ENCODE measurements at regions not wholly inside any gene's neighbourhood (a gene's known extent, or its start where the extent isn't known, plus 50 kb on each side); places are given as distances from the start of the nearest gene placed in this dataset.

DNA sequence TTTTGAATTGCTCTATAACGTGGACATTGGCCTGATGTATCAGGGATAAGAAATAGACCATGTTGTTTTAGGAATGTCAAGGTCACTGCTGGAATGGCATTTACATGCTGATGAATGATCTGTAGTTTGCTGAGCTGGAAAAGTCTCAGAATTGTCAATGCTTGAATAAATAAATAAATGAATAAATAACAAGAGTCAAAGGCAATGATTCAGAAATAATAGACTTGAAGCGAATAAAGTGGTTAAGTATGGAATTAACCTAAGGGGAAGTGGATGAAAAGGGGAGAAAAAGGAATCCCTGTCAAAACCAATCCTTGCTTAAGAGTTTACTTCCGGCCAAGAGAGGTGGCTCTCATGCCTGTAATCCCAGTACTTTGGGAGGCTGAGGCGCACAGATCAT, 1620.0 kb downstream of the SUCLG1 start:
- no peak for DNase-seq
- TF ChIP-seq, protein P1, sequence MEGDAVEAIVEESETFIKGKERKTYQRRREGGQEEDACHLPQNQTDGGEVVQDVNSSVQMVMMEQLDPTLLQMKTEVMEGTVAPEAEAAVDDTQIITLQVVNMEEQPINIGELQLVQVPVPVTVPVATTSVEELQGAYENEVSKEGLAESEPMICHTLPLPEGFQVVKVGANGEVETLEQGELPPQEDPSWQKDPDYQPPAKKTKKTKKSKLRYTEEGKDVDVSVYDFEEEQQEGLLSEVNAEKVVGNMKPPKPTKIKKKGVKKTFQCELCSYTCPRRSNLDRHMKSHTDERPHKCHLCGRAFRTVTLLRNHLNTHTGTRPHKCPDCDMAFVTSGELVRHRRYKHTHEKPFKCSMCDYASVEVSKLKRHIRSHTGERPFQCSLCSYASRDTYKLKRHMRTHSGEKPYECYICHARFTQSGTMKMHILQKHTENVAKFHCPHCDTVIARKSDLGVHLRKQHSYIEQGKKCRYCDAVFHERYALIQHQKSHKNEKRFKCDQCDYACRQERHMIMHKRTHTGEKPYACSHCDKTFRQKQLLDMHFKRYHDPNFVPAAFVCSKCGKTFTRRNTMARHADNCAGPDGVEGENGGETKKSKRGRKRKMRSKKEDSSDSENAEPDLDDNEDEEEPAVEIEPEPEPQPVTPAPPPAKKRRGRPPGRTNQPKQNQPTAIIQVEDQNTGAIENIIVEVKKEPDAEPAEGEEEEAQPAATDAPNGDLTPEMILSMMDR (IDR thresholded peaks at IDR 0.05): no peak
- H3K36me3 ChIP-seq: no peaks in the 10 kb centered on the region
- H3K9ac ChIP-seq (ENCODE audit: low read depth in 2 of 2, low read length in 2 of 2): no peak overlapping the region
- no peaks in the 10 kb centered on the region for H3K27me3 ChIP-seq
- intact Hi-C loops (cut with DNase I): no loop called here
- H3K4me1 ChIP-seq: no peaks in the 10 kb centered on the region
- no peak overlapping the region for H3K4me3 ChIP-seq
- no peaks in the 10 kb centered on the region for H3K9me3 ChIP-seq
- no peak overlapping the region for H3K27ac ChIP-seq

DNA sequence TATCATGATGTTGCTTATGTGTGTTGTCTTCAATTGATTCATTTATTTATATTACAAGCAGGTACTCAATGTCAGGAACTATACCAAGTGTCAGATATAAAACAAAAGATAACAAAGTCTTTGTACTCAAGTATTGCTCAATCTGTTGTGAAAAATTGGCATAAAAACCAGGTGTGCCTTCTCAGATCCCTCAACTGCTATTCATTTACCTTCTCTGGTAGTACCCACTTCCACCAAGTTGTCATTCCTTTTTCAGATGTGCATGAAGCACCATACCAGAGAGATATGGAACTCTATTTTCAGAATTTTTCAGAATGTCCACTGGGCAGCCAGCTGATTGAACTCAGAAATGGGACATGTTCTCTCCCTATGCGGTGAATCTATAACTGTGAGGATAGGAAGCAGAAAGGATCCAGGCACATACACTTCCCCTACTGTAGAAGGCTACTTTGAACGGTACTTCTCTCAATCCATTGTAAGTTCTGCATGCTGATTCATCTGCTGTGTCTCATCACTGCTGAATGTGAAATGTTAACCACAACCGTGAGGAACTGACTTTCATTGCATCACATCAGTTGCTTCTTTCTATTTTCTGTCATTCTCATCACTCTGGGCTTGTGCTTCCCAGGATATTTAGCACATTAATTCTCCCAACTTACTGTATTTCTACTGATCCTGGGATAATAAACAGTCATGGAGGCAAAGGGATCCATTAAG, 1621.3 kb downstream of the SUCLG1 start:
- H3K4me1 ChIP-seq: no peaks in the 10 kb centered on the region
- H3K27ac ChIP-seq: no peak overlapping the region
- H3K9me3 ChIP-seq: no peaks in the 10 kb centered on the region
- intact Hi-C loops (cut with DNase I): no loop called here
- H3K4me3 ChIP-seq: no peak overlapping the region
- H3K36me3 ChIP-seq: no peaks in the 10 kb centered on the region
- no peaks in the 10 kb centered on the region for H3K27me3 ChIP-seq
- no peak for DNase-seq
- H3K9ac ChIP-seq (ENCODE audit: low read depth in 2 of 2, low read length in 2 of 2): no peak overlapping the region
- TF ChIP-seq, protein P1 (IDR thresholded peaks at IDR 0.05): no peak

DNA sequence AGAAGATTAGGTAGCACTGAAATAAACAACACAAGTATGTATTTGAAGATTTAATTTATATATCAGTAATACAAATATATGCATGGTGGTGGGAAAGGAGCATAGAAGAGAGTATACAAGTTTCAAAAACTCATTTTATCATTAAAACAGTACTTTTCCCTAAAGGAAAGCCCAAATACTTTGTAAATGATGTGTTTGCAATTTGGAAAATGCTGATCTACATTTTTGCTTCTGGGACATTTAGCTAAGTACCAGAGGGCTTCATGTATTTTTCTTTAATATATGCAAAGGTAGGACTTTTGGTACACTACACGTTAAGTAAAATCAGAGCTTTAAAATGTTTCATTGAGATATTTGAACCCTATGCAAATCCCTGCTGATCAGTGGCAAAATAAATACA, 1624.2 kb downstream of the SUCLG1 start:
- Histone ChIP-seq H3K9me3 (no peaks in the 10 kb centered on the region), H3K4me3 (no peak overlapping the region), H3K27ac (no peak overlapping the region), H3K36me3 (no peaks in the 10 kb centered on the region), H3K9ac (ENCODE audit: low read depth in 2 of 2, low read length in 2 of 2) (no peak overlapping the region), H3K4me1 (no peaks in the 10 kb centered on the region), H3K27me3 (no peaks in the 10 kb centered on the region)
- DNase-seq: no peak
- TF ChIP-seq, protein P1 (IDR thresholded peaks at IDR 0.05): no peak
- intact Hi-C loops (cut with DNase I): no loop called here

DNA sequence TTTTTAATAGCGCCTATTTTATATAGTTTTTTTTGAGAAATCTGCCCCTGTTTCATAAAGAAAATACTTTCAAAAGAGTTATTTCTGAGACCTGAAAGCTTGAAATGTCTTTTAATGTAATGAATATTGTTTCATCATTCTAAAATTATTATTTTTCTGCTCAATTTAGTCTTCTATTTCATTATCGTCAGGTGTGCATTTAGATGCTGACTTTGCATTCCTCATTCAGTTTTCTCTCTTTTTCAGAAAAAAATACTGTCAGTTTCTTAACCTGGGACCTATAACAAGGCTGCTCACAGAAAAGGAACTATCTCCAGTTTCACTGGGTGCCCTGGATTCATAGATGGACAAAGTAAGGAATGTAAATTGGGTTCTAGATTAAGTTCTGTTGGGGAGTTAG, 1631.7 kb downstream of the SUCLG1 start:
- no peaks in the 10 kb centered on the region for H3K36me3 ChIP-seq
- no peaks in the 10 kb centered on the region for H3K9me3 ChIP-seq
- no peak overlapping the region for H3K9ac ChIP-seq (ENCODE audit: low read depth in 2 of 2, low read length in 2 of 2)
- intact Hi-C loops (cut with DNase I): no loop called here
- H3K4me3 ChIP-seq: no peak overlapping the region
- DNase-seq: no peak
- H3K27ac ChIP-seq: no peak overlapping the region
- TF ChIP-seq, protein P1 (IDR thresholded peaks at IDR 0.05): no peak
- H3K4me1 ChIP-seq: no peaks in the 10 kb centered on the region
- H3K27me3 ChIP-seq: no peaks in the 10 kb centered on the region

DNA sequence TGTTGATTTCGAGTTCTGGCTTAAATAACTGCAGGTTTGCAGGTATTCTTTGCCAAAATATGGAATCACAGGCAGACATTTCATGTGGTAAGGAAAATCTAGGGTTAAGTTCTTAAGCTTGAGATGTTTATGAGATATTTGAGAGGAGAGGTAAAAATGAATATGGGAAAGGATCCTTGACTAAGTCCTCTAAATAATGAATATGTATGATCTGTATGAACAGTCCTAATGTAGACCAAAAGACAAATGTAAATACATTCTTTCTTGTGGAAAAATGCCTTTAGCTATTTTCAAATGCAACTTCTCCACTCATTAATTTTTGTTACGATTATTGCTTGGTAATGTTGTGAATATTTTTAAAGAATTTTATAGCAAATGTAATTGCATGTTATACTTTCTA, 1632.6 kb downstream of the SUCLG1 start:
- Histone ChIP-seq H3K27me3 (no peaks in the 10 kb centered on the region), H3K4me1 (no peaks in the 10 kb centered on the region), H3K9ac (ENCODE audit: low read depth in 2 of 2, low read length in 2 of 2) (no peak overlapping the region), H3K4me3 (no peak overlapping the region), H3K36me3 (no peaks in the 10 kb centered on the region), H3K27ac (no peak overlapping the region), H3K9me3 (no peaks in the 10 kb centered on the region)
- intact Hi-C loops (cut with DNase I): no loop called here
- TF ChIP-seq, protein P1 (IDR thresholded peaks at IDR 0.05): no peak
- DNase-seq: no peak
